RWPE2 (cell line): ENCODE measurements at regions not wholly inside any gene's neighbourhood (a gene's known extent, or its start where the extent isn't known, plus 50 kb on each side); places are given as distances from the start of the nearest gene placed in this dataset.

Experiments used
- ATAC-seq: fragments of 200-7000 bp; cut with Tn5 transposase; 3 replicates; pipeline ENCODE4 v1.9.1; 2021; ENCODE audit warnings: low read depth
- DNase-seq: peaks from one replicate; pipeline ENCODE4 v3.0.0-alpha.2; 2020; ENCODE audit warnings: low spot score
- H3K27ac ChIP-seq: fragments of 450-650 bp; 2 replicates; pipeline ENCODE4 v1.5.1; 2017; ENCODE audit warnings: mild to moderate bottlenecking; ENCODE audit not compliant: poor library complexity, severe bottlenecking
- H3K27me3 ChIP-seq: fragments of 250-450 bp; sonication (Bioruptor Pico); 2 replicates; pipeline ENCODE4 v1.5.1; 2021; ENCODE audit warnings: mild to moderate bottlenecking, moderate library complexity; ENCODE audit not compliant: insufficient read depth, poor library complexity, severe bottlenecking
- H3K36me3 ChIP-seq: fragments of 250-450 bp; sonication (Bioruptor Pico); 2 replicates; pipeline ENCODE4 v1.5.1; 2020; ENCODE audit warnings: low read depth, mild to moderate bottlenecking, moderate library complexity
- H3K4me1 ChIP-seq: fragments of 250-450 bp; sonication (Bioruptor Pico); 2 replicates; pipeline ENCODE4 v1.5.1; 2021; ENCODE audit warnings: mild to moderate bottlenecking, moderate library complexity; ENCODE audit not compliant: insufficient read depth, poor library complexity, severe bottlenecking
- H3K4me3 ChIP-seq: fragments of 250-450 bp; sonication (Bioruptor Pico); 2 replicates; pipeline ENCODE4 v1.5.1; 2021; ENCODE audit warnings: mild to moderate bottlenecking, moderate library complexity; ENCODE audit not compliant: severe bottlenecking
- H3K9me3 ChIP-seq: fragments of 250-450 bp; sonication (Bioruptor Pico); 2 replicates; pipeline ENCODE4 v1.5.1; 2021; ENCODE audit warnings: mild to moderate bottlenecking, moderate library complexity; ENCODE audit not compliant: severe bottlenecking
- CTCF ChIP-seq: fragments of 450-650 bp; IDR thresholded peaks from one replicate; pipeline ENCODE4 v1.5.1; 2017; ENCODE audit warnings: mild to moderate bottlenecking, moderate library complexity; ENCODE audit not compliant: poor library complexity, severe bottlenecking

- no peak for ATAC-seq
- no peak for DNase-seq
- no peaks in the 10 kb centered on the region for H3K4me1 ChIP-seq
- H3K27ac ChIP-seq: no peak overlapping the region
- H3K27me3 ChIP-seq: no peaks in the 10 kb centered on the region
- no peak for TF ChIP-seq CTCF
- no peak overlapping the region for H3K4me3 ChIP-seq
- no peaks in the 10 kb centered on the region for H3K36me3 ChIP-seq
- no peaks in the 10 kb centered on the region for H3K9me3 ChIP-seq
These were observed 188.2 kb downstream of the SHANK2 start for GRCh38 chr11:71064183-71064582.

GRCh38 chr11:71063129-71063528, 189.2 kb downstream of the SHANK2 start:
- H3K9me3 ChIP-seq: no peaks in the 10 kb centered on the region
- ATAC-seq: no peak
- H3K4me1 ChIP-seq: no peaks in the 10 kb centered on the region
- H3K4me3 ChIP-seq: no peak overlapping the region
- H3K36me3 ChIP-seq: no peaks in the 10 kb centered on the region
- H3K27me3 ChIP-seq: no peaks in the 10 kb centered on the region
- H3K27ac ChIP-seq: no peak overlapping the region
- no peak for TF ChIP-seq CTCF
- DNase-seq: no peak

GRCh38 chr11:71062199-71062598, 190.2 kb downstream of the SHANK2 start:
- DNase-seq: no peak
- Histone ChIP-seq H3K9me3 (no peaks in the 10 kb centered on the region), H3K36me3 (no peaks in the 10 kb centered on the region), H3K27ac (no peak overlapping the region), H3K4me3 (no peak overlapping the region), H3K27me3 (no peaks in the 10 kb centered on the region), H3K4me1 (no peaks in the 10 kb centered on the region)
- no peak for TF ChIP-seq CTCF
- ATAC-seq: no peak

DNA sequence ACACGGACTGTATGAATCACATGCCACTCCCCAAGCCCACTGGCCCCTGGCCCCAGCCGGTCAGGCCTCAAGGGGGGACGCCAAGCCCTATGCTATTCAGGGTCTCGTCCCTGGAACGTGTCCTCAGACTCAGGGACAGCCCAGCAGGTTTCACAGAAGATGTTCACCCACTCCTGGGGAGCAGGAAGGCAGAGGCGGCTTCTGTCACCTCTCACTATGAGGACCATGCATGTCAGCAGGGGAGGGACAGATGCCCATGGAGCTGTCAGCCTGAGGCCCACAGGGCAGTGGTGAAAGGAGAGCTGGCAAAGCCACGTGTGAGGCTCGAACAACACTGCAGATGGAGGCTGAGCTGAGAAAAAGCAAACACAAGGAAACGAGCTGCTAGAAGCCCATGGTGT, 192.0 kb downstream of the SHANK2 start:
- DNase-seq (no peak), ATAC-seq (no peak)
- H3K4me1 ChIP-seq: no peaks in the 10 kb centered on the region
- no peak overlapping the region for H3K27ac ChIP-seq
- no peaks in the 10 kb centered on the region for H3K36me3 ChIP-seq
- H3K27me3 ChIP-seq: no peaks in the 10 kb centered on the region
- no peak overlapping the region for H3K4me3 ChIP-seq
- H3K9me3 ChIP-seq: no peaks in the 10 kb centered on the region
- TF ChIP-seq CTCF: no peak

GRCh38 chr11:71059662-71060061, 192.7 kb downstream of the SHANK2 start:
- Histone ChIP-seq H3K36me3 (no peaks in the 10 kb centered on the region), H3K27ac (no peak overlapping the region), H3K4me3 (no peak overlapping the region)

More at GRCh38 chr11:71059662-71060061, 192.7 kb downstream of the SHANK2 start:
- no peaks in the 10 kb centered on the region for H3K27me3 ChIP-seq
- no peak for ATAC-seq
- H3K9me3 ChIP-seq: no peaks in the 10 kb centered on the region
- H3K4me1 ChIP-seq: no peaks in the 10 kb centered on the region
- no peak for DNase-seq
- TF ChIP-seq CTCF: no peak
